ENCODE measurements at regions not wholly inside any gene's neighbourhood (a gene's known extent, or its start where the extent isn't known, plus 50 kb on each side); places are given as distances from the start of the nearest gene placed in this dataset.
"Not testable (repeated sequence)": the region's sequence is repeated elsewhere in the genome, so short reads cannot be mapped to it uniquely, and the experiment has no call there.

GRCh38 chr5:126098330-126099017 is 324.7 kb upstream of the GRAMD2B start:
- no peak for DNase-seq

- DNase-seq, result no peak
Measured at GRCh38 chr5:126099077-126099476, 324.1 kb upstream of the GRAMD2B start.

- no peak for DNase-seq
Measured at GRCh38 chr5:126100767-126101166, 322.4 kb upstream of the GRAMD2B start.

GRCh38 chr5:126101901-126102300 is 321.3 kb upstream of the GRAMD2B start:
- DNase-seq, result no peak

GRCh38 chr5:126103050-126103449 is 320.2 kb upstream of the GRAMD2B start:
- no peak for DNase-seq

GRCh38 chr5:126103868-126104267 is 319.3 kb upstream of the GRAMD2B start:
- DNase-seq, result no peak

GRCh38 chr5:126104341-126104740 is 318.9 kb upstream of the GRAMD2B start:
- no peak for DNase-seq

GRCh38 chr5:126104951-126105350 is 318.3 kb upstream of the GRAMD2B start:
- DNase-seq, result no peak

- no peak for DNase-seq
Measured at GRCh38 chr5:126106029-126106428, 317.2 kb upstream of the GRAMD2B start.

GRCh38 chr5:126107381-126107780 is 315.8 kb upstream of the GRAMD2B start:
- DNase-seq, result no peak

- no peak for DNase-seq
Measured at GRCh38 chr5:126108470-126108869, 314.7 kb upstream of the GRAMD2B start.

- no peak for DNase-seq
Measured at GRCh38 chr5:126115059-126115629, 308.1 kb upstream of the GRAMD2B start.

- no peak for DNase-seq
Measured at GRCh38 chr5:126117044-126117443, 306.2 kb upstream of the GRAMD2B start.

- DNase-seq, result no peak
Measured at GRCh38 chr5:126119887-126120442, 303.2 kb upstream of the GRAMD2B start.

GRCh38 chr5:126120939-126121338 is 302.3 kb upstream of the GRAMD2B start:
- DNase-seq, result no peak

- no peak for DNase-seq
Measured at GRCh38 chr5:126122942-126123341, 300.3 kb upstream of the GRAMD2B start.

- no peak for DNase-seq
Measured at GRCh38 chr5:126124706-126125345, 298.4 kb upstream of the GRAMD2B start.

- DNase-seq, result no peak
Measured at GRCh38 chr5:126125407-126125806, 297.8 kb upstream of the GRAMD2B start.

- no peak for DNase-seq
Measured at GRCh38 chr5:126126574-126126973, 296.6 kb upstream of the GRAMD2B start.

GRCh38 chr5:126127371-126127770 is 295.8 kb upstream of the GRAMD2B start:
- not testable (repeated sequence) for DNase-seq

- no peak for DNase-seq
Measured at GRCh38 chr5:126129431-126129830, 293.8 kb upstream of the GRAMD2B start.

- no peak for DNase-seq
Measured at GRCh38 chr5:126133424-126133823, 289.8 kb upstream of the GRAMD2B start.

- no peak for DNase-seq
Measured at GRCh38 chr5:126137891-126138280, 285.3 kb upstream of the GRAMD2B start.

- no peak for DNase-seq
Measured at GRCh38 chr5:126138281-126138931, 284.8 kb upstream of the GRAMD2B start.
